Fibroblast of lung (primary cell): ENCODE measurements at regions not wholly inside any gene's neighbourhood (a gene's known extent, or its start where the extent isn't known, plus 50 kb on each side); places are given as distances from the start of the nearest gene placed in this dataset.
"Not testable (repeated sequence)": the region's sequence is repeated elsewhere in the genome, so short reads cannot be mapped to it uniquely, and the experiment has no call there.

Experiments
- DNase-seq, 2 donors: peaks; one replicate each; pipeline versions ENCODE4 v3.0.0 to v3.0.0-alpha.2; 2010; ENCODE audit warnings: low read depth in 2 of 2
- H2AFZ ChIP-seq: 2 replicates; pipeline ENCODE4 v1.5.1; 2012; ENCODE audit warnings: low read length, control low read depth, inconsistent platforms
- H3K27ac ChIP-seq: 2 replicates; pipeline ENCODE4 v1.5.1; 2011; ENCODE audit warnings: low read length, control low read depth; ENCODE audit not compliant: insufficient read depth
- H3K27me3 ChIP-seq: 2 replicates; pipeline ENCODE4 v1.5.1; 2011; ENCODE audit warnings: mild to moderate bottlenecking, low read length; ENCODE audit not compliant: control insufficient read depth, insufficient read depth
- H3K36me3 ChIP-seq: 2 replicates; pipeline ENCODE4 v1.5.1; 2011; ENCODE audit warnings: low read length; ENCODE audit not compliant: control insufficient read depth, insufficient read depth
- H3K4me1 ChIP-seq: 2 replicates; pipeline ENCODE4 v1.5.1; 2011; ENCODE audit warnings: low read length; ENCODE audit not compliant: control insufficient read depth, insufficient read depth; ENCODE audit errors: extremely low read depth
- H3K4me2 ChIP-seq: 2 replicates; pipeline ENCODE4 v1.5.1; 2011; ENCODE audit warnings: low read length, control low read depth; ENCODE audit not compliant: insufficient read depth; ENCODE audit errors: extremely low read depth
- H3K4me3 ChIP-seq, 4 experiments: fragments of 200-600 bp in 1 of 4; sonication (generic) in 1 of 4; replicated peaks in 1 of 4; 2 replicates each; pipeline ENCODE4 v1.5.1; 2011 to 2016; ENCODE audit warnings: low read length in 4 of 4, low read depth in 3 of 4, mild to moderate bottlenecking in 3 of 4, control low read depth in 2 of 4, inconsistent platforms in 1 of 4, mixed read lengths in 1 of 4; ENCODE audit not compliant: insufficient read depth in 1 of 4; ENCODE audit errors: control extremely low read depth in 1 of 4
- H3K79me2 ChIP-seq: 2 replicates; pipeline ENCODE4 v1.5.1; 2012; ENCODE audit warnings: mild to moderate bottlenecking, low read length, inconsistent platforms; ENCODE audit not compliant: control insufficient read depth, insufficient read depth
- H3K9ac ChIP-seq: 2 replicates; pipeline ENCODE4 v1.5.1; 2011; ENCODE audit warnings: mild to moderate bottlenecking, low read length, control low read depth; ENCODE audit not compliant: insufficient read depth
- H3K9me3 ChIP-seq: 2 replicates; pipeline ENCODE4 v1.5.1; 2012; ENCODE audit warnings: low read depth, low read length; ENCODE audit not compliant: control insufficient read depth, insufficient read depth
- H4K20me1 ChIP-seq: 2 replicates; pipeline ENCODE4 v1.5.1; 2011; ENCODE audit warnings: low read length; ENCODE audit not compliant: control insufficient read depth, insufficient read depth; ENCODE audit errors: extremely low read depth
- CTCF ChIP-seq, 2 donors: IDR thresholded peaks in 1 of 2; conservative IDR thresholded peaks in 1 of 2; 1 replicate in 1 of 2; 2 replicates in 1 of 2; pipeline ENCODE4 v1.5.1; 2011 to 2012; ENCODE audit warnings: low read length in 2 of 2, control low read depth in 1 of 2, inconsistent platforms in 1 of 2, low read depth in 1 of 2, mild to moderate bottlenecking in 1 of 2
- EZH2 ChIP-seq: IDR thresholded peaks from 2 replicates; pipeline ENCODE4 v1.5.1; 2012; ENCODE audit warnings: low read length, control low read depth, mild to moderate bottlenecking; ENCODE audit errors: missing control alignments

GRCh38 chr7:113519472-113519871 is 399.3 kb downstream of the PPP1R3A start:
- H3K4me1 ChIP-seq = no peaks in the 10 kb centered on the region
- H3K4me3 ChIP-seq = no peak overlapping the region
- H3K27ac ChIP-seq = no peak overlapping the region
- H3K27me3 ChIP-seq = no peaks in the 10 kb centered on the region
- no peak for DNase-seq
- H3K9ac ChIP-seq = no peak overlapping the region
- H3K36me3 ChIP-seq = no peaks in the 10 kb centered on the region
- H4K20me1 ChIP-seq = no peaks in the 10 kb centered on the region
- H3K4me2 ChIP-seq = no peak overlapping the region
- no peaks in the 10 kb centered on the region for H3K79me2 ChIP-seq
- H2AFZ ChIP-seq = no peak overlapping the region
- no peaks in the 10 kb centered on the region for H3K9me3 ChIP-seq
- TF ChIP-seq CTCF (conservative IDR thresholded peaks at IDR 0.05 in 1 of 2, IDR thresholded peaks at IDR 0.05 in 1 of 2; ENCODE audit: low read depth in 1 of 2, low read length in 2 of 2) (no peak), EZH2 (no peak)

GRCh38 chr7:113504691-113505090 is 386.3 kb upstream of the SMIM30 start:
- DNase-seq = no peak
- H4K20me1 ChIP-seq = no peaks in the 10 kb centered on the region
- no peaks in the 10 kb centered on the region for H3K36me3 ChIP-seq
- no peak for TF ChIP-seq EZH2
- TF ChIP-seq CTCF (conservative IDR thresholded peaks at IDR 0.05 in 1 of 2, IDR thresholded peaks at IDR 0.05 in 1 of 2; ENCODE audit: low read depth in 1 of 2, low read length in 2 of 2) = no peak
- no peak overlapping the region for H3K4me3 ChIP-seq
- H3K9ac ChIP-seq = no peak overlapping the region
- H3K79me2 ChIP-seq = no peaks in the 10 kb centered on the region
- no peak overlapping the region for H2AFZ ChIP-seq
- no peak overlapping the region for H3K27ac ChIP-seq
- H3K27me3 ChIP-seq = no peaks in the 10 kb centered on the region
- no peak overlapping the region for H3K4me2 ChIP-seq
- no peaks in the 10 kb centered on the region for H3K4me1 ChIP-seq
- H3K9me3 ChIP-seq = no peaks in the 10 kb centered on the region

- no peak overlapping the region for H3K4me3 ChIP-seq
- no peak overlapping the region for H2AFZ ChIP-seq
- H3K4me2 ChIP-seq = no peak overlapping the region
- no peaks in the 10 kb centered on the region for H3K36me3 ChIP-seq
- no peak overlapping the region for H3K9ac ChIP-seq
- H3K27ac ChIP-seq = no peak overlapping the region
- no peaks in the 10 kb centered on the region for H3K9me3 ChIP-seq
- DNase-seq = no peak
- no peaks in the 10 kb centered on the region for H3K4me1 ChIP-seq
- no peaks in the 10 kb centered on the region for H3K27me3 ChIP-seq
- TF ChIP-seq CTCF (conservative IDR thresholded peaks at IDR 0.05 in 1 of 2, IDR thresholded peaks at IDR 0.05 in 1 of 2; ENCODE audit: low read depth in 1 of 2, low read length in 2 of 2) (no peak), EZH2 (no peak)
- H4K20me1 ChIP-seq = no peaks in the 10 kb centered on the region
- no peaks in the 10 kb centered on the region for H3K79me2 ChIP-seq
These were observed 385.8 kb upstream of the SMIM30 start for GRCh38 chr7:113504142-113504541.

GRCh38 chr7:113496586-113496985 is 378.2 kb upstream of the SMIM30 start:
- not testable (repeated sequence) for H3K9me3 ChIP-seq, H4K20me1 ChIP-seq, H3K79me2 ChIP-seq, DNase-seq, H3K27me3 ChIP-seq, H3K4me2 ChIP-seq, H3K36me3 ChIP-seq, H3K9ac ChIP-seq, H3K27ac ChIP-seq, H3K4me3 ChIP-seq, H2AFZ ChIP-seq, H3K4me1 ChIP-seq

- not testable (repeated sequence) for H3K4me2 ChIP-seq, H4K20me1 ChIP-seq, H3K9me3 ChIP-seq, H3K4me1 ChIP-seq, H2AFZ ChIP-seq, H3K36me3 ChIP-seq, DNase-seq, H3K27me3 ChIP-seq, H3K4me3 ChIP-seq, H3K79me2 ChIP-seq, H3K27ac ChIP-seq, H3K9ac ChIP-seq
These were observed 376.6 kb upstream of the SMIM30 start for GRCh38 chr7:113494797-113495566.
